Psoas muscle (tissue), 7 donors: ENCODE measurements at regions not wholly inside any gene's neighbourhood (a gene's known extent, or its start where the extent isn't known, plus 50 kb on each side); places are given as distances from the start of the nearest gene placed in this dataset.

Experiments
- ATAC-seq, 4 donors: fragments of 200-7000 bp; cut with Tn5 transposase; one replicate each; pipeline ENCODE4 v1.9.1; 2020; ENCODE audit warnings: moderate library complexity in 3 of 4, mild to moderate bottlenecking in 2 of 4
- DNase-seq, 2 donors: peaks; one replicate each; pipeline ENCODE4 v3.0.0-alpha.2; 2020
- H3K27ac ChIP-seq: fragments of 200-600 bp; one replicate; pipeline ENCODE4 v1.8.0; 2022
- H3K27me3 ChIP-seq, 3 donors: fragments of 200-600 bp in 1 of 3; one replicate each; pipeline versions ENCODE4 v1.6.1 to v1.8.0; 2013 to 2022; ENCODE audit warnings: low read length in 2 of 3, mild to moderate bottlenecking in 2 of 3, moderate library complexity in 1 of 3; ENCODE audit not compliant: insufficient read depth in 3 of 3
- H3K36me3 ChIP-seq, 2 donors: fragments of 200-600 bp in 1 of 2; one replicate each; pipeline versions ENCODE4 v1.6.1 to v1.8.0; 2013 to 2022; ENCODE audit warnings: low read depth in 1 of 2, mild to moderate bottlenecking in 1 of 2, moderate library complexity in 1 of 2; ENCODE audit not compliant: insufficient read depth in 1 of 2
- H3K4me1 ChIP-seq: fragments of 200-600 bp; one replicate; pipeline ENCODE4 v1.8.0; 2022
- H3K4me3 ChIP-seq: fragments of 200-600 bp; one replicate; pipeline ENCODE4 v1.8.0; 2022; ENCODE audit warnings: mild to moderate bottlenecking
- H3K9me3 ChIP-seq: fragments of 200-600 bp; one replicate; pipeline ENCODE4 v1.8.0; 2022
- WGBS, 3 donors: extraction: QIAGEN DNeasy Blood & Tissue Kit; methylation state at CpG; one replicate each; pipeline versions ENCODE4 v1.1.6 to v1.1.7; 2013; 5-methylcytosine and 5-hydroxymethylcytosine counted together
- intact Hi-C, 2 donors: fragments of 100-400 bp; cut with DNase I; formaldehyde crosslinking; loops; one replicate each; pipeline versions ENCODE4 v1.11.0 to v1.14.2; 2022
- TF ChIP-seq, protein P1 (sequence below): fragments of 200-600 bp; IDR thresholded peaks from one replicate; pipeline ENCODE4 v1.8.0; 2022; ENCODE audit warnings: antibody characterized with exemption
- donor health status: healthy with polysubstance abuse.
- donor health status: DM: no; HTN: no; CAD: no; lungs with moderate emphysema.
- donor health status: Bipolar disorder and iron deficiency.
- donor health status: healthy.
- donor health status: DM: yes; HTN: yes; CAD: no.
- donor health status: DM: no; HTN: no; CAD: no.
- donor health status: DM: yes; HTN: yes; CAD: no.

DNA sequence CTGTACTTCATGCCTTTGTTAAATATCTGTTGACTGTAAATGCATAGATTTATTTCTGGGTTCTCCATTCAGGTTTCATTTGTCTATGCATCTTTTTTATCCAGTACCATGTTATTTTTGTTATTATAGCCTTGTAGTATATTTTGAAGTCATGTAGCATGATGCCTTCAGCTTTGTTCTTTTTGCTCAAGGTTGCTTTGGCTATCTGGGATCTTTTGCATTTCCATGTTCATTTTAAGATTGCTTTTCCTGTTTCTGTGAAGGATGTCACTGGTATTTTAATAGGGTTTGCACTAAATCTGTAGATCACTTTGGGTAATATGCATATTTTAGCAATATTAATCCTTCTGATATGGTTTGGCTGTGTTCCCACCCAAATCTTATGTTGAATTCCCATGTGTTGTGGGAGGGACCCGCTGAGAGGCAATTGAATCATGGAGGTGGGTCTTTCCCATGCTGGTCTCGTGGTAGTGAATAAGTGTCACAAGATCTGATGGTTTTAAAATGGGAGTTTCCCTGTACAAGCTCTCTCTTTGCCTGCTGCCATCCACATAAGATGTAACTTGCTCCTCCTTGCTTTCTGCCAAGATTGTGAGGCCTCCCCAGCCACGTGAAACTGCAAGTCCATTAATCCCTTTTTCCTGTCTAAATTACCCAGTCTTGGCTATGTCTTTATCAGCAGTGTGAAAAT, 302.8 kb upstream of the SEMA3C start:
- Histone ChIP-seq H3K4me1 (no peaks in the 10 kb centered on the region), H3K4me3 (no peak overlapping the region), H3K27ac (no peak overlapping the region), H3K36me3 (no peaks in the 10 kb centered on the region), H3K27me3 (no peaks in the 10 kb centered on the region), H3K9me3 (no peaks in the 10 kb centered on the region)
- DNase-seq (no peak), ATAC-seq (no peak)
- WGBS, 3 donors: 63 to 74% (median 70%) methylated on average over 3 of the region's 3 CpGs
- TF ChIP-seq, protein P1, sequence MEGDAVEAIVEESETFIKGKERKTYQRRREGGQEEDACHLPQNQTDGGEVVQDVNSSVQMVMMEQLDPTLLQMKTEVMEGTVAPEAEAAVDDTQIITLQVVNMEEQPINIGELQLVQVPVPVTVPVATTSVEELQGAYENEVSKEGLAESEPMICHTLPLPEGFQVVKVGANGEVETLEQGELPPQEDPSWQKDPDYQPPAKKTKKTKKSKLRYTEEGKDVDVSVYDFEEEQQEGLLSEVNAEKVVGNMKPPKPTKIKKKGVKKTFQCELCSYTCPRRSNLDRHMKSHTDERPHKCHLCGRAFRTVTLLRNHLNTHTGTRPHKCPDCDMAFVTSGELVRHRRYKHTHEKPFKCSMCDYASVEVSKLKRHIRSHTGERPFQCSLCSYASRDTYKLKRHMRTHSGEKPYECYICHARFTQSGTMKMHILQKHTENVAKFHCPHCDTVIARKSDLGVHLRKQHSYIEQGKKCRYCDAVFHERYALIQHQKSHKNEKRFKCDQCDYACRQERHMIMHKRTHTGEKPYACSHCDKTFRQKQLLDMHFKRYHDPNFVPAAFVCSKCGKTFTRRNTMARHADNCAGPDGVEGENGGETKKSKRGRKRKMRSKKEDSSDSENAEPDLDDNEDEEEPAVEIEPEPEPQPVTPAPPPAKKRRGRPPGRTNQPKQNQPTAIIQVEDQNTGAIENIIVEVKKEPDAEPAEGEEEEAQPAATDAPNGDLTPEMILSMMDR: no peak
- intact Hi-C loops: no loop called here

DNA sequence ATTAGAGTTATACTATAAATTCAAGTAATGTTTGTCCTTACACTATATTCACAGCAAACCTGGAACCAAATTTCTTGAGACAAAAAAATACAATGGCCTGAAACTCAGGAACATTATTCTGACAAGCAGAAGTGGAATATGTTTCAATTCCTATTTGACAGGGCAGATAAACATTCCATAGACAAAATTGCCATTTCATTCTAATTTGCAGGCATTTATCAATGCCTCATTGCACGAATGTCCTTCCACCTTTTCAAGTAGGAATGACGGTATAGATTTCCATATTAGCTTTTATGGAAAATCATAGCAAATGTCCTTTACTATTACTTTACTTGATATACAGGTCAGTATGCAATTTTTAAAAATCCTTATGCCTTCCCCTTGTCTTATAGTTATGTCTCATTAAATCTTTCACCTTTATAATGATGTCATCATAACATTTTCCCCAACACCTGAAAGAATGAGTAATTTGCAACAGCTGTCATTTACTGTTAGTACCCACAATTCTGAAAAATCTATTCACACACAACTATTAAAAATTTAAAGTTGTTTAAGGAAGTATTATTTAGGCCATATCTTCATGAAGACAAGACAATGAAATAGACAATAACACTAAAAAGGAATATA, 299.7 kb upstream of the SEMA3C start:
- H3K36me3 ChIP-seq: no peaks in the 10 kb centered on the region
- no peaks in the 10 kb centered on the region for H3K4me1 ChIP-seq
- DNase-seq (no peak), ATAC-seq (no peak)
- no peaks in the 10 kb centered on the region for H3K9me3 ChIP-seq
- H3K27ac ChIP-seq: no peak overlapping the region
- H3K27me3 ChIP-seq: no peaks in the 10 kb centered on the region
- TF ChIP-seq, protein P1: no peak
- intact Hi-C loops: no loop called here
- WGBS, 3 donors: 69 to 79% (median 77%) methylated on average over 2 of the region's 2 CpGs
- H3K4me3 ChIP-seq: no peak overlapping the region

DNA sequence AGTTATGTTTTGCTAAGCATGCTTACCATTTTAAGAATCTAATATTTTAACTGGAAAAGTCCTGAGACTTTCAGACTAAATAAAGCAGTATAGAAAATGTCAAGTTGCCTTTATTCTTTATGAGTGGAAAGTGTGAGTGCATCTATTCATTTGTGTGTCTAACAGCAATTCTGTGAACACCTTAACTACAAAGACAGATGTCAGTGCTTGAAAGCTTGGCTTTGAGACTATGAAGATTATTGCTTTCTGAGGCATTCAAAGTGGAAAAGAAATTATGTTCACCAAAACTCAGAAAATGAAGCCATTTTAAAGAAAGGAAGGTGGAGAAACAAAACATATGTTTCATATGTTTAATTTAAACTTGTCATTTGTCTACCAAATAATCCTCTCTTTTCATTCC, 294.5 kb upstream of the SEMA3C start:
- DNase-seq: no peak
- Histone ChIP-seq H3K27me3 (no peaks in the 10 kb centered on the region), H3K4me3 (no peak overlapping the region), H3K36me3 (no peaks in the 10 kb centered on the region), H3K9me3 (no peaks in the 10 kb centered on the region), H3K4me1 (no peaks in the 10 kb centered on the region), H3K27ac (no peak overlapping the region)
- intact Hi-C loops: no loop called here
- no peak for ATAC-seq
- TF ChIP-seq, protein P1: no peak

DNA sequence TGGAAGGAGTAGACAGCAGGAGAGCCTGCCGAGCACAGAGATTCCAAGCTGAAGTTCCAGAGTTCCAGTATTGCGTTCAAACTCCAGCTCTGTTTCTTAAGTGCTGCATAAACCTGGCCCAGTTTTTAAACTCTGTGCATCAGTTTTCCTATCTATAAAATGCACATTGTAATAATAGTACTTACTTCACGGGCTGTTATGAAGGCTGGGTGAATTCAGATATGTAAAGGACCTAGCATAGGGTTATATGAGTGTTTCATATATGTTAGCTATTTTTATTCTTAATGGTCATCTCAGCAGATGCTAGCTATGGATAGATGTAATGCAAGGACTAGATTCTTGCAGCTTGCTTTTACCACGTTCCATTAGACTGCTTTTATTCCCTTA, 293.1 kb upstream of the SEMA3C start:
- ATAC-seq (no peak), DNase-seq (no peak)
- TF ChIP-seq, protein P1: no peak
- H3K36me3 ChIP-seq: no peaks in the 10 kb centered on the region
- H3K27me3 ChIP-seq: no peaks in the 10 kb centered on the region
- no peak overlapping the region for H3K27ac ChIP-seq
- intact Hi-C loops: no loop called here
- no peaks in the 10 kb centered on the region for H3K4me1 ChIP-seq
- H3K4me3 ChIP-seq: no peak overlapping the region
- no peaks in the 10 kb centered on the region for H3K9me3 ChIP-seq
- 65 to 72% (median 68%) methylated on average over 4 of the region's 4 CpGs for WGBS, 3 donors
